DMS114 treated with DMSO at 0.1 percent for 48 hours (cell line): ENCODE measurements at regions not wholly inside any gene's neighbourhood (a gene's known extent, or its start where the extent isn't known, plus 50 kb on each side); places are given as distances from the start of the nearest gene placed in this dataset.
"Not testable (repeated sequence)": the region's sequence is repeated elsewhere in the genome, so short reads cannot be mapped to it uniquely, and the experiment has no call there.

Source experiments
- DNase-seq: peaks from one replicate; lab custom pipeline; 2025; ENCODE audit not compliant: unreplicated experiment; lab: John Stamatoyannopoulos, UW

- DNase-seq, result no peak
Measured at GRCh38 chr10:35835545-35835944, 193.4 kb upstream of the FZD8 start.

GRCh38 chr10:35834877-35835494 lies 192.9 kb upstream of the FZD8 start:
- DNase-seq, result no peak

GRCh38 chr10:35827783-35828182 lies 185.7 kb upstream of the FZD8 start:
- DNase-seq, result no peak

- no peak for DNase-seq
Measured at GRCh38 chr10:35824704-35825103, 182.6 kb upstream of the FZD8 start.

GRCh38 chr10:35822316-35822715 lies 180.2 kb upstream of the FZD8 start:
- no peak for DNase-seq

GRCh38 chr10:35821339-35821911 lies 179.3 kb upstream of the FZD8 start:
- no peak for DNase-seq

- no peak for DNase-seq
Measured at GRCh38 chr10:35819736-35820135, 177.6 kb upstream of the FZD8 start.

GRCh38 chr10:35819011-35819410 lies 176.9 kb upstream of the FZD8 start:
- DNase-seq, result no peak

GRCh38 chr10:35817109-35817508 lies 175.0 kb upstream of the FZD8 start:
- DNase-seq, result not testable (repeated sequence)

- DNase-seq, result no peak
Measured at GRCh38 chr10:35813219-35813618, 171.1 kb upstream of the FZD8 start.

- DNase-seq, result no peak
Measured at GRCh38 chr10:35808344-35808743, 166.2 kb upstream of the FZD8 start.

- no peak for DNase-seq
Measured at GRCh38 chr10:35803046-35803445, 160.9 kb upstream of the FZD8 start.

GRCh38 chr10:35797187-35797586 lies 155.1 kb upstream of the FZD8 start:
- DNase-seq, result no peak

GRCh38 chr10:35795131-35795824 lies 153.2 kb upstream of the FZD8 start:
- DNase-seq, result no peak

- no peak for DNase-seq
Measured at GRCh38 chr10:35794703-35795102, 152.6 kb upstream of the FZD8 start.

- DNase-seq, result no peak
Measured at GRCh38 chr10:35792291-35792690, 150.2 kb upstream of the FZD8 start.

GRCh38 chr10:35789996-35790395 lies 147.9 kb upstream of the FZD8 start:
- no peak for DNase-seq

- no peak for DNase-seq
Measured at GRCh38 chr10:35784751-35785150, 142.7 kb upstream of the FZD8 start.

GRCh38 chr10:35783305-35783838 lies 141.3 kb upstream of the FZD8 start:
- no peak for DNase-seq

- DNase-seq, result no peak
Measured at GRCh38 chr10:35781643-35782035, 139.5 kb upstream of the FZD8 start.

GRCh38 chr10:35780970-35781642 lies 139.0 kb upstream of the FZD8 start:
- no peak for DNase-seq

- no peak for DNase-seq
Measured at GRCh38 chr10:35778306-35778705, 136.2 kb upstream of the FZD8 start.
